ENCODE measurements at regions not wholly inside any gene's neighbourhood (a gene's known extent, or its start where the extent isn't known, plus 50 kb on each side); places are given as distances from the start of the nearest gene placed in this dataset.

GRCh38 chr7:49297958-49298357 lies 373.6 kb downstream of the CDC14C start:
- TF ChIP-seq POLR2AphosphoS5 (IDR thresholded peaks at IDR 0.05; ENCODE audit: borderline replicate concordance, low read depth, low read length), result no peak
- no peak for TF ChIP-seq EZH2 (IDR thresholded peaks at IDR 0.05)
- no peak for TF ChIP-seq FOXP2 (optimal IDR thresholded peaks at IDR 0.05; ENCODE audit: control extremely low read depth, extremely low read length, insufficient read depth)
